DND-41 (cell line): ENCODE measurements at regions not wholly inside any gene's neighbourhood (a gene's known extent, or its start where the extent isn't known, plus 50 kb on each side); places are given as distances from the start of the nearest gene placed in this dataset.

Experiments used
- ATAC-seq: fragments of 200-7000 bp; cut with Tn5 transposase; 3 replicates; pipeline ENCODE4 v1.9.1; 2021; ENCODE audit warnings: low read depth; ENCODE audit not compliant: insufficient read depth
- DNase-seq: peaks from one replicate; pipeline ENCODE4 v3.0.0-alpha.2; 2020
- H2AFZ ChIP-seq: 2 replicates; pipeline ENCODE4 v1.6.0; 2012; ENCODE audit warnings: low read depth, low read length
- H3K27ac ChIP-seq: 2 replicates; pipeline ENCODE4 v1.5.1; 2012; ENCODE audit warnings: low read length, inconsistent platforms
- H3K27me3 ChIP-seq: fragments of 200-600 bp; sonication (generic); 2 replicates; pipeline ENCODE4 v1.6.0; 2012; ENCODE audit warnings: low read length, mild to moderate bottlenecking, inconsistent platforms; ENCODE audit not compliant: insufficient read depth, poor library complexity
- H3K36me3 ChIP-seq: 2 replicates; pipeline ENCODE4 v1.5.1; 2012; ENCODE audit warnings: low read length, inconsistent platforms; ENCODE audit not compliant: insufficient read depth
- H3K4me1 ChIP-seq: 2 replicates; pipeline ENCODE4 v1.5.1; 2012; ENCODE audit warnings: mild to moderate bottlenecking, low read length; ENCODE audit not compliant: insufficient read depth
- H3K4me2 ChIP-seq: 2 replicates; pipeline ENCODE4 v1.6.0; 2012; ENCODE audit warnings: mild to moderate bottlenecking, moderate library complexity, low read length, inconsistent platforms; ENCODE audit not compliant: insufficient read depth
- H3K4me3 ChIP-seq, 2 experiments: fragments of 200-600 bp in 1 of 2; shearing (Covaris generic) in 1 of 2; 2 replicates each; pipeline ENCODE4 v1.5.1; 2012 to 2016; ENCODE audit warnings: inconsistent platforms in 2 of 2, low read length in 2 of 2, mild to moderate bottlenecking in 2 of 2, low read depth in 1 of 2, moderate library complexity in 1 of 2
- H3K79me2 ChIP-seq: 2 replicates; pipeline ENCODE4 v1.6.0; 2012; ENCODE audit warnings: low read length, inconsistent platforms; ENCODE audit not compliant: insufficient read depth
- H3K9ac ChIP-seq: 2 replicates; pipeline ENCODE4 v1.6.0; 2012; ENCODE audit warnings: low read depth, mild to moderate bottlenecking, inconsistent platforms, low read length, moderate library complexity
- H3K9me3 ChIP-seq: 2 replicates; pipeline ENCODE4 v1.5.1; 2012; ENCODE audit warnings: low read length, moderate library complexity, mild to moderate bottlenecking, inconsistent platforms; ENCODE audit not compliant: insufficient read depth, severe bottlenecking
- H4K20me1 ChIP-seq: 2 replicates; pipeline ENCODE4 v1.6.0; 2012; ENCODE audit warnings: low read length; ENCODE audit not compliant: insufficient read depth
- CTCF ChIP-seq: IDR thresholded peaks from 2 replicates; pipeline ENCODE4 v1.5.1; 2012; ENCODE audit warnings: borderline replicate concordance, low read length, moderate library complexity, mild to moderate bottlenecking; ENCODE audit not compliant: poor library complexity, severe bottlenecking; ENCODE audit errors: extremely low read depth
- EZH2 ChIP-seq: IDR thresholded peaks from 3 replicates; pipeline ENCODE4 v1.6.1; 2012; ENCODE audit warnings: borderline replicate concordance, low read depth, mild to moderate bottlenecking, moderate library complexity, low read length, inconsistent platforms; ENCODE audit not compliant: severe bottlenecking

- Histone ChIP-seq H3K9ac (no peak overlapping the region), H2AFZ (no peak overlapping the region), H3K4me2 (no peak overlapping the region), H3K27me3 (no peaks in the 10 kb centered on the region), H3K79me2 (no peaks in the 10 kb centered on the region), H3K27ac (no peak overlapping the region), H4K20me1 (no peaks in the 10 kb centered on the region), H3K9me3 (no peaks in the 10 kb centered on the region), H3K4me3 (no peak overlapping the region), H3K36me3 (no peaks in the 10 kb centered on the region), H3K4me1 (no peaks in the 10 kb centered on the region)
- ATAC-seq (no peak), DNase-seq (no peak)
- TF ChIP-seq CTCF: no peak
- TF ChIP-seq EZH2: no peak
These were observed 273.7 kb downstream of the SMARCA1 start for GRCh38 chrX:129249563-129249962.

GRCh38 chrX:129247642-129248041 lies 275.6 kb downstream of the SMARCA1 start:
- Histone ChIP-seq H2AFZ (no peak overlapping the region), H3K27me3 (no peaks in the 10 kb centered on the region), H3K4me2 (no peak overlapping the region), H3K9ac (no peak overlapping the region), H3K4me3 (no peak overlapping the region), H3K36me3 (no peaks in the 10 kb centered on the region), H3K9me3 (no peaks in the 10 kb centered on the region), H3K27ac (no peak overlapping the region), H4K20me1 (no peaks in the 10 kb centered on the region), H3K79me2 (no peaks in the 10 kb centered on the region), H3K4me1 (no peaks in the 10 kb centered on the region)
- DNase-seq: no peak
- TF ChIP-seq EZH2 (no peak), CTCF (no peak)
- no peak for ATAC-seq

- H3K4me3 ChIP-seq: no peak overlapping the region
These were observed 283.9 kb downstream of the SMARCA1 start for GRCh38 chrX:129239371-129239770.

More at GRCh38 chrX:129239371-129239770, 283.9 kb downstream of the SMARCA1 start:
- H2AFZ ChIP-seq: no peak overlapping the region
- no peaks in the 10 kb centered on the region for H4K20me1 ChIP-seq
- H3K9me3 ChIP-seq: no peaks in the 10 kb centered on the region
- no peak for TF ChIP-seq CTCF
- TF ChIP-seq EZH2: no peak
- no peaks in the 10 kb centered on the region for H3K79me2 ChIP-seq
- no peak overlapping the region for H3K27ac ChIP-seq
- ATAC-seq (no peak), DNase-seq (no peak)
- H3K4me2 ChIP-seq: no peak overlapping the region
- no peaks in the 10 kb centered on the region for H3K27me3 ChIP-seq
- H3K36me3 ChIP-seq: no peaks in the 10 kb centered on the region
- no peak overlapping the region for H3K9ac ChIP-seq
- no peaks in the 10 kb centered on the region for H3K4me1 ChIP-seq
